GM12892 (cell line): ENCODE measurements at regions not wholly inside any gene's neighbourhood (a gene's known extent, or its start where the extent isn't known, plus 50 kb on each side); places are given as distances from the start of the nearest gene placed in this dataset.

ENCODE experiments used
- DNase-seq: peaks from one replicate; pipeline ENCODE4 v3.0.0; 2011; ENCODE audit not compliant: insufficient read length
- FAIRE-seq: peaks from 2 replicates; lab custom pipeline; 2011; peaks lifted over from hg19 to GRCh38; lab: Jason Lieb, UNC
- POLR2A ChIP-seq: IDR thresholded peaks from 2 replicates; pipeline ENCODE4 v1.6.1; 2011; ENCODE audit warnings: low read depth, low read length, control low read depth
- POLR2AphosphoS5 ChIP-seq: IDR thresholded peaks from 2 replicates; pipeline ENCODE4 v1.6.1; 2011; ENCODE audit warnings: low read depth, low read length, control low read depth
- TAF1 ChIP-seq: IDR thresholded peaks from 2 replicates; pipeline ENCODE4 v1.6.1; 2011; ENCODE audit warnings: low read depth, mild to moderate bottlenecking, control low read depth, low read length, borderline replicate concordance

DNA sequence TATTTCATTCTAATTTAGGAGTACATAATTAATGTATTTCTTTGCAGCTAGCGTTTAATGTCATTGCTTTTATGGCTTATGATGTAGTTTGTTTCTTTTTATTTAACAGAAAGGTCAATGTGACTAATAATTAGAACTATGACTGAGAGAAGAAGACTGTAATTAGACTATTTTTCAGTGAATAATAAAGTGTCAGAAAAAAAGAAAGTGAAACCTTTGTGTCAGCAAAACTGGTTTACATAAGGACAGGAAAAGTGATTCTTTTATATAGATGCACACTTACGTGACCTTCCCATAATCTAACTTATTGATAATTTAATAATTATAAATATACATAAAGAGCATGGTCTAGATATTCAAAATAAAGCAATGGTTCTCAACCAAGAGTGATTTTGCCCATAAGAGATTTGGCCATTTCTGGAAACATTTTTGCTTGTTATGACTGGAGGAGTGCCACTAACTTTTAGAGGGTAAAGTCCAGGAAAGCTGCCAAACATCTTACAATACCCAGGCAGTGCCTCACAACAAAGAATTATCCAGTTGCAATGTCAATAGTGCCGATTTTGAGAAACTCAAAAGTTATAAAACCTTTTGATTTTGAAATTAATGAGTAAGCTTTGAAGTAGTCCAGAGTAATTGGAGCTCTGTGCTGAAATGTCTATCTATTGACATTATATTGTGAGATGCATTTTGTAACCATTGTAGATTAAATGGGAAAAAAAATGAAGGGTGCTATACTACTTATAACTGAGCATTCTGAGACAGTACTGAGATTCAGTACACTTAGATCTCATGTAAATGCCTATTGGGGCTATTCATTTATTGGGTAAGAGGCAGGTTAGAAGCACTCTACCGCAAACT is 227.1 kb downstream of the C12orf50 start:
- DNase-seq: no peak
- TF ChIP-seq TAF1 (no peak), POLR2AphosphoS5 (no peak), POLR2A (no peak)
- no peak for FAIRE-seq

- TF ChIP-seq TAF1 (no peak), POLR2A (no peak), POLR2AphosphoS5 (no peak)
- no peak for DNase-seq
- FAIRE-seq: no peak
Measured at GRCh38 chr12:87796961-87797516, 232.2 kb downstream of the C12orf50 start.

- DNase-seq: no peak
- no peak for FAIRE-seq
- no peak for TF ChIP-seq POLR2A
- TF ChIP-seq TAF1: no peak
- TF ChIP-seq POLR2AphosphoS5: no peak
Measured at GRCh38 chr12:87795555-87795954, 233.6 kb downstream of the C12orf50 start.

DNA sequence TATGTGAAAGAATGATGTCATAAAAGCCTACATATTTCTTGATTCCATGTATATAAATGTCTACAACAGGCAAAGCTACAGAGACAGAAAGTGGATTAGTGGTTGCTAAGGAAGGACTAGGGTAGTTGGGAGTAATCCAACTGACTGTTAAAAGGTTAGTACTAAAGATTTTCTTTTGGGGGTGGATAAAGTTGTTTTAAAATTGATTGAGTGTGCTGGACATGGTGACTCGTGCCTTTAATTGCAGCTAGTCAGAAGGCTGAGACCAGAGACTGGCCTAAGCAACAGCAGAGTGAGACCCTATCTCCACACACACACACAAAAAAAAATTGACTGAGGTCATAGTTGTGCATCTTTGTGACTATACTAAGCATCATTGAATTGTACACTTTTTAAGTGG is 234.3 kb downstream of the C12orf50 start:
- TF ChIP-seq POLR2A (no peak), POLR2AphosphoS5 (no peak), TAF1 (no peak)
- DNase-seq (no peak), FAIRE-seq (no peak)

- no peak for TF ChIP-seq POLR2AphosphoS5
- TF ChIP-seq TAF1: no peak
- no peak for TF ChIP-seq POLR2A
- DNase-seq: no peak
- no peak for FAIRE-seq
Measured at GRCh38 chr12:87793131-87793530, 236.1 kb downstream of the C12orf50 start.

GRCh38 chr12:87784350-87784749 is 244.9 kb downstream of the C12orf50 start:
- no peak for FAIRE-seq
- no peak for DNase-seq

DNA sequence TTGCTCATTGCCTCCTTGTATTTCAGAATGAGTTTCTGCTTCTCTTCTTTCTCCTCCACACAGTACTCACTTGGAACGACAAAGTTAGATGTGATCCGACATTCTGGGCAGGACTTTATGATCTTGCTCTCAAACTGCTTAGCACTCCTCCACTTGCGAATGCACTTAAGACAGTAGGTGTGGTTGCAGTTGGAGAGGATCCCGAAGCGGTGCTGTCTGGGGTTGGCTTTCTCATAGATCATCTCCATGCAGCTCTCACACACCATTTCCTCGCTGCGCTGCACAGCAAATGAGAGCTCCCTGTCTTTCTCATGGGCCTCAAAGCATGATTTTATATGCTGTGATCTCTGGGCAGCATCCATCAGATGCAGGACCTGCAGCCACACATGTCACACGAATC is 245.7 kb downstream of the C12orf50 start:
- FAIRE-seq (no peak), DNase-seq (no peak)
- TF ChIP-seq POLR2A (no peak), TAF1 (no peak), POLR2AphosphoS5 (no peak)

More at GRCh38 chr12:87784350-87784749, 244.9 kb downstream of the C12orf50 start:
- TF ChIP-seq POLR2A: no peak
- no peak for TF ChIP-seq TAF1
- no peak for TF ChIP-seq POLR2AphosphoS5

- DNase-seq (no peak), FAIRE-seq (no peak)
- no peak for TF ChIP-seq POLR2AphosphoS5
Measured at GRCh38 chr12:87782838-87783237, 246.4 kb downstream of the C12orf50 start.

- no peak for DNase-seq
- no peak for TF ChIP-seq POLR2AphosphoS5
- TF ChIP-seq POLR2A: no peak
- no peak for TF ChIP-seq TAF1
- no peak for FAIRE-seq
Measured at GRCh38 chr12:87779858-87780498, 249.2 kb downstream of the C12orf50 start.

DNA sequence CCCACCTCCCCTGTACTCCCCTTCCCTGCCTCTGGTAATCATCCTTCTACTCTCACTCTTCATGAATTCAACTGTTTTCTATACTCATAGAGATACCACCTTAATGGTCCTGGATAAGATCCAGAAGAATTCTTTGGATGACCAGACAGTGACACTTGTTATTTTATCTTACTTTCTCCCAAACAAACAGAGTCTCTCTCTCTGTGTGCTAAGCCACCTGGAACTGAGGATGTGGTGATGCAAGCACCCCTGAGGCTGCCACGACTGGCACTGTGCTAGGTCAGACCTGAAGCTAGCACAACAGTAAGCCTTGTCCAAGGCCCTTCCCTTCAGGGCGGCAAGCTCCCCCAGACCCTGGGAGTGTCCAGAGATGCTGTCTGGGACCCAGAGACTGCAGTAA is 250.2 kb downstream of the C12orf50 start:
- TF ChIP-seq POLR2A (no peak), TAF1 (no peak), POLR2AphosphoS5 (no peak)
- FAIRE-seq (no peak), DNase-seq (no peak)

DNA sequence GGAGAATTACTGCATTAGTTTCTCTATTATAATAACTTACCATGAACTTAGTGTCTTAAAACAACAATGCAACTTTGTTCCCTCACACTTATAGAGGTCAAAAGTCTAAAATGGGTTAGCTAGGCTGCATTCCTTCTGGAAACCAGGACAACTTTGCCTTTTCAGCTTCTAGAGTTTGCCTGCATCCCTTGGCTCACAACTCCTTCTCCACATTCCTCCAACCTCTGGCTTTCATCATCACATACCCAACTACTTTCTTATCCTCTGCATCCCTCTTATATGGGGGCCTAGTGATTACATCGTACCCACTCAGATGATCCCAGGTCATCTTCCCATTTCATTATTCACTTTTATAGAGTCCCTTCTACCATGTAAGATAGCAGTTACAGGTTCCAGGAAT is 251.1 kb downstream of the C12orf50 start:
- DNase-seq: no peak
- TF ChIP-seq POLR2A (no peak), TAF1 (no peak), POLR2AphosphoS5 (no peak)
- no peak for FAIRE-seq

DNA sequence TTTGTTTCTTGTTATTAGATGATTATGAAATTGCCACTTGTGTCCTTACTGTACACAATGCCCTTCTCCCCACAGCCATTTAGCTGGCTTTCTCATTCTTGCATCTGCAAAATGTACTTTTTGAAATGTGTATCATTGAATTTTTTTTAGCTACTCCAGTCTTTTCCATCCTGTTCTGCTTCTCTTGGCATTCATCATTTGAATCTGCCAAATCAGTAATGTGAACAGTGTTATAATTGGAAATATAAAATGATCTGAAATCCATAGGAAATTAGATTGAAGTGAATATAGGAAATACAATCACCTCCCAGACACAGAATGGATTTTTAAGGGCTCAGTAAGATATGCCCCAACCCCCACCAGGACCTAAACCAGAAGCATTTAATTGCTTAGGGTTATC is 253.4 kb downstream of the C12orf50 start:
- DNase-seq (no peak), FAIRE-seq (no peak)
- TF ChIP-seq POLR2AphosphoS5 (no peak), TAF1 (no peak), POLR2A (no peak)

DNA sequence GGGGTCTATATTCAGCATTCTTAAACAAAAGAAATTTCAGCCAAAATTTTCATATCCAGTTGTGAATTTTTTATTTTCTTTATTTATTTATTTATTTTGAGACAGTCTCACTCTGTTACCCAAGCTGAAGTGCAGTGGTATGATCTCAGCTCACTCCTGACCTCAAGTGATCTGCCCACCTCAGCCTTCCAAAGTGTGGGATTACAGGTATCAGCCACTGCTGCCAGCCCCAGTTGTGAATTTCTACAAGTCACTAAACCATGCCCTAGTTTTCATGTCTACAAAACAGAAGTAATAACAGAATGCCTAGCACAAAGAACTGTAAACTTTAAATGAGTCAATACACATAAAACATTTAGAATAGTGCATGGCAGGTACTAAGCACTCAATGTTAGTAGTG is 254.2 kb downstream of the C12orf50 start:
- no peak for TF ChIP-seq POLR2AphosphoS5
- TF ChIP-seq POLR2A: no peak
- TF ChIP-seq TAF1: no peak
- FAIRE-seq: no peak
- no peak for DNase-seq
